ENCODE measurements at regions not wholly inside any gene's neighbourhood (a gene's known extent, or its start where the extent isn't known, plus 50 kb on each side); places are given as distances from the start of the nearest gene placed in this dataset.

GRCh38 chr3:57004229-57004628 lies 56.2 kb upstream of the SPATA12 start:
- TF ChIP-seq, protein P1, sequence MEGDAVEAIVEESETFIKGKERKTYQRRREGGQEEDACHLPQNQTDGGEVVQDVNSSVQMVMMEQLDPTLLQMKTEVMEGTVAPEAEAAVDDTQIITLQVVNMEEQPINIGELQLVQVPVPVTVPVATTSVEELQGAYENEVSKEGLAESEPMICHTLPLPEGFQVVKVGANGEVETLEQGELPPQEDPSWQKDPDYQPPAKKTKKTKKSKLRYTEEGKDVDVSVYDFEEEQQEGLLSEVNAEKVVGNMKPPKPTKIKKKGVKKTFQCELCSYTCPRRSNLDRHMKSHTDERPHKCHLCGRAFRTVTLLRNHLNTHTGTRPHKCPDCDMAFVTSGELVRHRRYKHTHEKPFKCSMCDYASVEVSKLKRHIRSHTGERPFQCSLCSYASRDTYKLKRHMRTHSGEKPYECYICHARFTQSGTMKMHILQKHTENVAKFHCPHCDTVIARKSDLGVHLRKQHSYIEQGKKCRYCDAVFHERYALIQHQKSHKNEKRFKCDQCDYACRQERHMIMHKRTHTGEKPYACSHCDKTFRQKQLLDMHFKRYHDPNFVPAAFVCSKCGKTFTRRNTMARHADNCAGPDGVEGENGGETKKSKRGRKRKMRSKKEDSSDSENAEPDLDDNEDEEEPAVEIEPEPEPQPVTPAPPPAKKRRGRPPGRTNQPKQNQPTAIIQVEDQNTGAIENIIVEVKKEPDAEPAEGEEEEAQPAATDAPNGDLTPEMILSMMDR (IDR thresholded peaks at IDR 0.05; ENCODE audit: low read length), result no peak
- no peak for TF ChIP-seq EZH2 (IDR thresholded peaks at IDR 0.05; ENCODE audit: borderline replicate concordance, low read length)
